GM12878 (cell line): ENCODE measurements at regions not wholly inside any gene's neighbourhood (a gene's known extent, or its start where the extent isn't known, plus 50 kb on each side); places are given as distances from the start of the nearest gene placed in this dataset.

Experiments used
- ATAC-seq: fragments of 200-7000 bp; cut with Tn5 transposase; 3 replicates; pipeline ENCODE4 v1.9.1; 2020; ENCODE audit warnings: mild to moderate bottlenecking, moderate library complexity
- BruUV-seq: library from RNA; stranded (reverse); fragments of 400-500 nt; replicated peaks from 2 replicates; lab custom pipeline; 2021; lab: Mats Ljungman, UMichigan
- CTCF ChIA-PET: fragments of 300-600 bp; sonication (Branson Sonifier 250); formaldehyde crosslinking; extraction: SDS; loops from one replicate; lab custom pipeline; 2021; ENCODE audit warnings: inconsistent platforms; lab: Yijun Ruan, JAX
- POLR2A ChIA-PET: fragments of 350-600 bp; formaldehyde crosslinking; extraction: SDS; loops from one replicate; lab custom pipeline; 2021; ENCODE audit warnings: inconsistent platforms; lab: Charles Lee
- RAD21 ChIA-PET: fragments of 300-600 bp; sonication (Branson Sonifier 250); formaldehyde crosslinking; loops from one replicate; lab custom pipeline; 2023; ENCODE audit warnings: antibody characterized with exemption; ENCODE audit not compliant: unreplicated experiment; lab: Charles Lee
- SMC1A ChIA-PET: fragments of 300-600 bp; sonication (Branson Sonifier 250); formaldehyde crosslinking; loops from one replicate; lab custom pipeline; 2023; ENCODE audit not compliant: unreplicated experiment, uncharacterized antibody; lab: Charles Lee
- DNase-seq: peaks from one replicate; pipeline ENCODE4 v3.0.0-alpha.2; 2011; ENCODE audit warnings: low read depth, low spot score
- FAIRE-seq: peaks from 3 replicates; lab custom pipeline; 2011; peaks lifted over from hg19 to GRCh38; lab: Jason Lieb, UNC
- H2AFZ ChIP-seq: 2 replicates; pipeline ENCODE4 v1.6.0; 2011; ENCODE audit warnings: low read depth, low read length, control low read depth; ENCODE audit not compliant: control insufficient read depth
- H3K27ac ChIP-seq: 2 replicates; pipeline ENCODE4 v1.5.1; 2011; ENCODE audit warnings: control low read depth; ENCODE audit not compliant: control insufficient read depth, insufficient read depth
- H3K27me3 ChIP-seq, 2 experiments: replicated peaks in 1 of 2; 2 replicates each; pipeline versions ENCODE4 v1.6.0 to v1.6.1; 2011; ENCODE audit warnings: low read length in 1 of 2; ENCODE audit not compliant: control insufficient read depth in 2 of 2, insufficient read depth in 2 of 2
- H3K36me3 ChIP-seq, 2 experiments: 2 replicates each; pipeline ENCODE4 v1.5.1; 2011; ENCODE audit warnings: low read length in 1 of 2; ENCODE audit not compliant: control insufficient read depth in 2 of 2, insufficient read depth in 2 of 2
- H3K4me1 ChIP-seq: 2 replicates; pipeline ENCODE4 v1.6.1; 2011; ENCODE audit warnings: mild to moderate bottlenecking, low read length, moderate library complexity, mixed read lengths; ENCODE audit not compliant: control insufficient read depth, insufficient read depth
- H3K4me2 ChIP-seq: 2 replicates; pipeline ENCODE4 v1.6.0; 2011; ENCODE audit warnings: control low read depth; ENCODE audit not compliant: control insufficient read depth, insufficient read depth
- H3K4me3 ChIP-seq: fragments of 200-600 bp; sonication (generic); 2 replicates; pipeline ENCODE4 v1.5.1; 2016
- H3K79me2 ChIP-seq: 2 replicates; pipeline ENCODE4 v1.6.0; 2011; ENCODE audit warnings: low read length; ENCODE audit not compliant: control insufficient read depth, insufficient read depth
- H3K9ac ChIP-seq: 2 replicates; pipeline ENCODE4 v1.8.0; 2011; ENCODE audit warnings: low read length, control low read depth, mixed read lengths; ENCODE audit not compliant: control insufficient read depth, insufficient read depth
- H3K9me3 ChIP-seq: replicated peaks from 3 replicates; pipeline ENCODE4 v1.5.1; 2011; ENCODE audit warnings: mild to moderate bottlenecking, low read length; ENCODE audit not compliant: control insufficient read depth, insufficient read depth
- H4K20me1 ChIP-seq: 2 replicates; pipeline ENCODE4 v1.6.0; 2011; ENCODE audit not compliant: control insufficient read depth, insufficient read depth
- ASH2L ChIP-seq: fragments of 300-600, 200-600 bp; sonication (generic); IDR thresholded peaks from 2 replicates; pipeline ENCODE4 v1.6.1; 2017; ENCODE audit warnings: low read depth, mild to moderate bottlenecking, borderline replicate concordance
- ATF7 ChIP-seq: fragments of 450-650 bp; IDR thresholded peaks from 2 replicates; pipeline ENCODE4 v1.6.1; 2016; ENCODE audit warnings: low read depth, mild to moderate bottlenecking
- E2F4 ChIP-seq: IDR thresholded peaks from 2 replicates; pipeline ENCODE4 v1.6.1; 2012; ENCODE audit warnings: low read depth, low read length, improper control_type of control experiment
- EGR1 ChIP-seq, 2 experiments: IDR thresholded peaks; 1 replicate in 1 of 2; 2 replicates in 1 of 2; pipeline ENCODE4 v1.6.1; 2011 to 2012; ENCODE audit warnings: low read depth in 2 of 2, low read length in 2 of 2, borderline replicate concordance in 1 of 2, mild to moderate bottlenecking in 1 of 2, moderate library complexity in 1 of 2
- HDAC6 ChIP-seq: fragments of 200-600 bp; sonication (generic); IDR thresholded peaks from one replicate; pipeline ENCODE4 v1.8.0; 2017; ENCODE audit warnings: antibody characterized with exemption; ENCODE audit not compliant: unreplicated experiment
- IRF5 ChIP-seq: fragments of 450-650 bp; IDR thresholded peaks from 2 replicates; pipeline ENCODE4 v1.6.1; 2017; ENCODE audit warnings: borderline replicate concordance
- KLF5 ChIP-seq: fragments of 450-650 bp; IDR thresholded peaks from 2 replicates; pipeline ENCODE4 v1.6.1; 2014; ENCODE audit warnings: mild to moderate bottlenecking; ENCODE audit not compliant: partially characterized antibody
- NFIC ChIP-seq: IDR thresholded peaks from 2 replicates; pipeline ENCODE4 v1.6.1; 2012; ENCODE audit warnings: low read depth, mild to moderate bottlenecking, inconsistent platforms, low read length, moderate library complexity
- NFYB ChIP-seq: IDR thresholded peaks from 2 replicates; pipeline ENCODE4 v1.6.1; 2011; ENCODE audit warnings: low read depth, mild to moderate bottlenecking, low read length, improper control_type of control experiment, moderate library complexity; ENCODE audit not compliant: insufficient read depth
- NRF1 ChIP-seq: conservative IDR thresholded peaks from 2 replicates; pipeline ENCODE4 v1.6.1; 2011; ENCODE audit warnings: mild to moderate bottlenecking, low read depth, low read length, improper control_type of control experiment
- RAD51 ChIP-seq: fragments of 450-650 bp; IDR thresholded peaks from 2 replicates; pipeline ENCODE4 v1.6.1; 2016; ENCODE audit warnings: moderate library complexity, mild to moderate bottlenecking, inconsistent platforms
- RBBP5 ChIP-seq: fragments of 200-600 bp; sonication (generic); conservative IDR thresholded peaks from 2 replicates; pipeline ENCODE4 v1.6.1; 2016
- RCOR1 ChIP-seq: conservative IDR thresholded peaks from 2 replicates; pipeline ENCODE4 v1.6.1; 2012; ENCODE audit warnings: low read depth, low read length, improper control_type of control experiment
- SPI1 ChIP-seq: IDR thresholded peaks from 2 replicates; pipeline ENCODE4 v1.6.1; 2011; ENCODE audit warnings: low read depth, mild to moderate bottlenecking, low read length, moderate library complexity, borderline replicate concordance; ENCODE audit not compliant: insufficient read depth
- SRF ChIP-seq, 2 experiments: IDR thresholded peaks; 2 replicates each; pipeline ENCODE4 v1.6.1; 2011; ENCODE audit warnings: low read depth in 2 of 2, low read length in 2 of 2, mild to moderate bottlenecking in 1 of 2, moderate library complexity in 1 of 2
- WRNIP1 ChIP-seq: IDR thresholded peaks from 2 replicates; pipeline ENCODE4 v1.6.1; 2011; ENCODE audit warnings: low read depth, low read length, improper control_type of control experiment, borderline replicate concordance
- ZNF384 ChIP-seq: IDR thresholded peaks from 2 replicates; pipeline ENCODE4 v1.6.1; 2012; ENCODE audit warnings: low read depth, mild to moderate bottlenecking, low read length, improper control_type of control experiment, borderline replicate concordance
- WGBS: methylation state at CpG from one replicate; pipeline ENCODE4 v1.1.6; 2016; ENCODE audit warnings: low lambda C conversion rate; ENCODE audit not compliant: insufficient replicate concordance, insufficient coverage; ENCODE audit errors: missing lambda C conversion rate; 5-methylcytosine and 5-hydroxymethylcytosine counted together
- in situ Hi-C: fragments of 300-500 bp; cut with MboI; formaldehyde crosslinking; loops from 9 replicates; pipeline ENCODE4 v1.14.3; 2018; ENCODE audit warnings: mixed read lengths
- intact Hi-C: fragments of 100-400 bp; cut with micrococcal nuclease; formaldehyde crosslinking; loops from one replicate; pipeline ENCODE4 v1.14.2; 2022; ENCODE audit not compliant: unreplicated experiment
- TF ChIP-seq, protein P1 (sequence below): fragments of 450-650 bp; IDR thresholded peaks from 2 replicates; pipeline ENCODE4 v1.6.1; 2016; ENCODE audit warnings: mild to moderate bottlenecking

DNA sequence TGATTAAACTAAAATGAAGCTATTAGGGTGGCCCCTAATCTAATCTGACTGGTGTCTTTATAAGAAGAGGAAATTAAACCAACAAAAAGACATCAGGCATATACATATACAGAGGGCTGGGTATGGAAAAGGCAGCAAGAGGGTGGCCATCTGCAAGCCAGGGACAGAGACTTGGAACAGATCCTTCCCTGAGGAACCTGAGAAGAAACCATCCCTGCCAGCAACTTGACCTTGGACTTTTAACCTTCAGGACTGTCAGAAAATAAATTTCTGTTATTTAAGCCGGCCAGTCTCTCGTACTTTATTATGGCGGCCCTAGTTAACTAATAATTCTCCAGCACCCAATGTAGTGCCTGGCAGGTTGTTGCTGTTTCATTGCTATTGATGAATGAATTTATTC, 361.5 kb upstream of the PDGFD start:
- no TSS peak for BruUV-seq
- no peak for ATAC-seq
- in situ Hi-C loops: no loop called here
- H4K20me1 ChIP-seq: no peaks in the 10 kb centered on the region
- no peak overlapping the region for H2AFZ ChIP-seq
- intact Hi-C loops: no loop called here
- no peak overlapping the region for H3K4me3 ChIP-seq
- POLR2A ChIA-PET: no interaction called here
- H3K27ac ChIP-seq: no peak overlapping the region
- no peaks in the 10 kb centered on the region for H3K4me1 ChIP-seq
- 52% methylated on average over 3 of the region's 3 CpGs for WGBS
- no peak overlapping the region for H3K4me2 ChIP-seq
- RAD21 ChIA-PET: no interaction called here
- H3K27me3 ChIP-seq: no peaks in the 10 kb centered on the region
- no peak overlapping the region for H3K9ac ChIP-seq
- TF ChIP-seq NRF1: no peak
- TF ChIP-seq RAD51: no peak
- TF ChIP-seq, protein P1, sequence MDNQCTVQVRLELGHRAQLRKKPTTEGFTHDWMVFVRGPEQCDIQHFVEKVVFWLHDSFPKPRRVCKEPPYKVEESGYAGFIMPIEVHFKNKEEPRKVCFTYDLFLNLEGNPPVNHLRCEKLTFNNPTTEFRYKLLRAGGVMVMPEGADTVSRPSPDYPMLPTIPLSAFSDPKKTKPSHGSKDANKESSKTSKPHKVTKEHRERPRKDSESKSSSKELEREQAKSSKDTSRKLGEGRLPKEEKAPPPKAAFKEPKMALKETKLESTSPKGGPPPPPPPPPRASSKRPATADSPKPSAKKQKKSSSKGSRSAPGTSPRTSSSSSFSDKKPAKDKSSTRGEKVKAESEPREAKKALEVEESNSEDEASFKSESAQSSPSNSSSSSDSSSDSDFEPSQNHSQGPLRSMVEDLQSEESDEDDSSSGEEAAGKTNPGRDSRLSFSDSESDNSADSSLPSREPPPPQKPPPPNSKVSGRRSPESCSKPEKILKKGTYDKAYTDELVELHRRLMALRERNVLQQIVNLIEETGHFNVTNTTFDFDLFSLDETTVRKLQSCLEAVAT: no peak
- no peak for TF ChIP-seq SPI1
- no peak for TF ChIP-seq ASH2L
- TF ChIP-seq KLF5: no peak
- TF ChIP-seq RBBP5: no peak
- TF ChIP-seq HDAC6: no peak
- TF ChIP-seq SRF (IDR thresholded peaks at IDR 0.05; ENCODE audit: low read depth in 2 of 2, low read length in 2 of 2): no peak
- no peak for TF ChIP-seq EGR1 (IDR thresholded peaks at IDR 0.05; ENCODE audit: borderline replicate concordance in 1 of 2, low read depth in 2 of 2, low read length in 2 of 2)
- TF ChIP-seq ATF7: no peak
- no peak for TF ChIP-seq ZNF384
- no peak for TF ChIP-seq NFIC
- no peak for TF ChIP-seq IRF5
- TF ChIP-seq WRNIP1: no peak
- no peak for TF ChIP-seq NFYB
- no peak for TF ChIP-seq E2F4
- no peak for TF ChIP-seq RCOR1
- no peak for FAIRE-seq
- DNase-seq: no peak
- no peaks in the 10 kb centered on the region for H3K9me3 ChIP-seq
- SMC1A ChIA-PET: no interaction called here
- H3K79me2 ChIP-seq: no peaks in the 10 kb centered on the region
- H3K36me3 ChIP-seq: no peaks in the 10 kb centered on the region
- CTCF ChIA-PET: no interaction called here
